Epithelial cell of esophagus (primary cell): ENCODE measurements at regions not wholly inside any gene's neighbourhood (a gene's known extent, or its start where the extent isn't known, plus 50 kb on each side); places are given as distances from the start of the nearest gene placed in this dataset.

Experiments used
- DNase-seq: peaks from one replicate; pipeline ENCODE4 v3.0.0; 2010; ENCODE audit warnings: low read depth
- H3K4me3 ChIP-seq: 2 replicates; pipeline ENCODE4 v1.5.1; 2011; ENCODE audit warnings: mild to moderate bottlenecking, low read length, control low read depth
- CTCF ChIP-seq: IDR thresholded peaks from 2 replicates; pipeline ENCODE4 v1.5.1; 2011; ENCODE audit warnings: low read depth, mild to moderate bottlenecking, low read length, control low read depth, inconsistent platforms; ENCODE audit not compliant: insufficient read depth; ENCODE audit errors: missing control alignments

DNA sequence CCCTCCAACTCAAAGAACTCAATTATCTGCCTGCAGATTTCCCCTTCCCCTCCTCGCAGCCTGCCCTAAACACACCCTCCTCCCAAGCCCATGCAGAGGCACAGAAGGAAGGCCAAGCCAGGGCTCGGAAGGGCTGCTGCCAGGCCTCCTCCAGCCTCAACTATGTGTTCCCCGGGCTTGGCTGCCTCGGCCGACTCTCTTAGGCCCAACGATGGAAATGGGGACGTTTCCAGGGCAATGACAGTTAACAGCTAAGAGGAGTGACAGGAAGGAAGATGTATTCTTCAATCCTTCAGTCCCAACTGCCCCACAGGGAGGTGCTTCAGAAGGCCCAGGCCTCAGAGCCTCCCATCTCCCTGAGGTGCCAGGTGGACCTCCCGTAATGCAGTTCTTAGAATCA is 104.0 kb upstream of the AKIP1 start:
- H3K4me3 ChIP-seq = no peak overlapping the region
- no peak for TF ChIP-seq CTCF
- DNase-seq = no peak

GRCh38 chr11:8807544-8808225 is 103.3 kb upstream of the AKIP1 start:
- peak; percentile 78 for DNase-seq
- H3K4me3 ChIP-seq = peak overlapping the region; percentile 25
- no peak for TF ChIP-seq CTCF

GRCh38 chr11:8808226-8808585 is 102.8 kb upstream of the AKIP1 start:
- DNase-seq = no peak
- H3K4me3 ChIP-seq = peak overlapping the region; percentile 62
- no peak for TF ChIP-seq CTCF

DNA sequence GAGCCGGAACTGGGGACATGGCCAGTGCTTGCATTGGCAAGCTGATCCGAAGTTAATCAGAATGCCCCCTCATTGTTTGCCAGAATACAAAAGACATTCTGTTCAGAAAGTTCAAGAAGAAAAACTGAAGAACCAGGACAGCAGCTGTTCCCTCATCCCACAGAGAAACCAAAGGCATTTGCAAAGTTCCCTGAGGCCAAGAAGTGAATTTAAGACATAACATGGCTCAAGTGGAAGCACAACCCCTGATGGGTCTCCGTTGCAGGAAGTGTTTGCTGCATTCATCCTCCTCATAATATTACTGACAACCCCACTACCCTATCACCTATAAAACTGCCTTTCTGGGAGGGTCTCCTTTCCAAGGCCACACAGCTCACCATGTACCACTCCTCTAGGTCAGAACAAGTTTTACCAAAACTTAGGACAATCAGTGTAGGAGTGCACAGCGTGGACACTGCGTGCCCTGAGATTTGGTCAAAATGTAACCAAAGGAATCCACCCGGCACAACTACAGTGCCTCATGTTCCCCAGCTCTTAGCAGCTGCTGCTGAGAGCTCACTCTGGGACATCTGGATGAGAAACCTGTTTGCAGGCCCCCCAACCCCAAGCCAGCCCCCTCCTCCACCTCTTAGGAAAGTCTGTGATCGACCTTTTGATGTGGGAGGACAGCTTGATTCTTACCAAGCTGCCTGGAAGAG is 101.6 kb upstream of the AKIP1 start:
- H3K4me3 ChIP-seq = peak overlapping the region; percentile 62
- no peak for TF ChIP-seq CTCF
- no peak for DNase-seq

DNA sequence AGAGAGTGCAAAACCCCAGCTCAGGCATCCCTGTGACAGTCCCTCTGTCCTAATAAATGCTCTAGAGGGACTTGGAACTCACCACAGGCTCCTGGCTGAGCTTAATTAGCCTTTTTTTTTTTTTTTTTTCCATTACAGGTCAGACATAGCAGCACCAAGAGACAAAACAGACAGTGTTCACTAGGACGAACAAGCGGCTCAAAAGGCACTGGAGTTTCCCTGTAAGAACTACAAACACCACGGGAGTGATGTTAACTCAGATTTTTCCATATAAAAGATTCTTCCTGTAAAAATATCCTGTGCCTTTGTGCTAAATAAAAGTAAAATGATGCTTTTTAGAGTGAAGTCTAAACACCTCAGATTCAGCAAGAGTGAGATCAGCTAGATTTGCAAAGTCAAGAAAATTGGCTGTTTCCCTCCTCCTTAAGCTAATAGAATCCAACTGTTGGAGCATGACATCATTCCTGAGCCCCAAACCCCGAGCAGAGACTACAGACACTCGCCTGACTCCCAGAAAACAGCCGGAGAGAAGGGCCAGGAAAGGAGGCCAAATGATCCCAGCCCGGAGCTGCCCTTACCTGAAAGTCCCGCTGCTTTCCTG is 101.0 kb upstream of the AKIP1 start:
- no peak for DNase-seq
- peak overlapping the region; percentile 62 for H3K4me3 ChIP-seq
- TF ChIP-seq CTCF = no peak

DNA sequence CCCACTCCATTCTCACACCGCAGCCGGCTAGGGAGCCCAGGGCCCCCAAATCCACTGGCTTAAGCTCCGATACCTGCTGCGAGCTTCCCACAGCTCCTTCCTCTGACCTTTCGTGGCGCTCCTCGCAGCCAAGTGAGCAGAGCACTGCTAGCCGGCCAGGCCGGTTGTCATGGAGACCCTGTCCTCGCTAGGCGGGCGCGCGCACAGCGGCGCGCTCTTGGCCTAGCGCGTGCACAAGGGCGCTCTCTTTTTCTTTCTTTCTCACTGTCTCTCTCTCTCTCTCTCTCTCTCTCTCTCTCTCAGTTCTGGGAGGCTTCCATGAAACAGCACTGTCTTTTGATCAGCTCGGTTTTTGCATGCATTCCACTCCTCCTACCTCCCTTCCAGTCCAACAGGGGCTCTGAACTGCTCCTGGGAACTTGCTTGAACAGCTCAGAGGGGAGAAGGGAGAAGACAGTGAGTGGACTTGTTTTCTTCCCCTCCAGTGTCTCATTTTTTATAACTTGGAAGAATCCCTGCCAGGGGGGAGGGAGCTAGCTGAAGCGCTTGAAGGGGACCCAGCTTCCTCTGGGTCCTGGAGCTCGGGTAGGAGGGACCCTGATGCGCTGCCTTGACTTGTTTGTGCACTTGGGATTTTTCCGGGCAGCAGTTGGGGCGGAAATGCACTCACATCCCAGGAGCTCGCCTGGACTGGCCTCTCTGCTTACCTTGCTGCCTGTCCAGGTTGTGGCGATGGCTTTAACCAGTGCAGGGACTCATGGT is 100.3 kb upstream of the AKIP1 start:
- DNase-seq = peak; percentile 80
- TF ChIP-seq CTCF = no peak
- peak overlapping the region; percentile 62 for H3K4me3 ChIP-seq
